ENCODE measurements at regions not wholly inside any gene's neighbourhood (a gene's known extent, or its start where the extent isn't known, plus 50 kb on each side); places are given as distances from the start of the nearest gene placed in this dataset.
A peak's percentile ranks its signal among the peaks of the same experiment; 100 is the strongest.

DNA sequence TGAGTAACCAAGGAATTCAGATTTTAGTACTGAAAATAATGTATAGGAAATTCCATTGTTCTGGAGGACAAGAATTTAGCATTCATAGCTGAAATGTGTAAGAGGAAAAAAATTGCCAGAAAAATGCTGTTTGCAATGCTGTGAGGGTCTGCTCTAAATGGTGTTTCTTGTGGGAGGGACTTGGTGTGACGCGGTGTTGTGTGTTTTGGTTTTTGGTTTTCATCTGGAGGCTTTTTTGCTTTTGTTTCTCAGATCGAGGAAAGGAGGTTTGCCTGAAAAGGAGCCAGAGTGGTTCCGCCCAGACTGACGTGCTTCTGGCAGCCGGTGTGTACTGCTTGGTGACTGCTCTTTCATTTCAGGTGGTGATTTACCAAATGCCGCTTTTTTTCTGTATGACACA lies 211.8 kb upstream of the HMGA2 start:
- no peaks in the 10 kb centered on the region for H4K20me1 ChIP-seq (ENCODE audit: low read length)

DNA sequence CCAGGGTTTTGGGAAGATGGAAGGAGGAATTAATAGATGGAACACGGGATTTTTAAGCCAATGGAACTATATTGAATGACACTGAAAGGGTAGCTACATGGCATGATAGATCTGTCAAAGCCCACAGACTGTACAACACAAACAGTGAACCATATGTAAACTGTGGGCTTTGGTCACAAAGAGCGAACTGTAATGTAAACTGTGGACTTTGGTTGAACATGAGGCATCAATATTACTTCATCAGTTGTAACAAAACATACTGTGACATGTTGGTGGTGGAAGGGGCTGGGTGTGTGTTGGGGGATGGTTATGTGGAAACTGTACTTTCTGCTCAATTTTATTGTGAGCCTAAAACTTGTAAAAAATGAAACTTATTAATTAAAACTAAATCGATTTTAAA lies 210.6 kb upstream of the HMGA2 start:
- BruUV-seq (replicated peaks): no TSS peak
- intact Hi-C loops (cut with micrococcal nuclease): no loop called here
- Histone ChIP-seq H3K4me2 (ENCODE audit: low read length) (no peak overlapping the region), H3F3A (ENCODE audit: low read length, unreplicated experiment) (peaks cover under 1% of the 10 kb centered on the region), H3K79me2 (ENCODE audit: low read length) (peaks cover 10% of the 10 kb centered on the region; the same call in 1 of the 2 replicates), H4K20me1 (ENCODE audit: low read length) (no peaks in the 10 kb centered on the region), H3K27me3 (ENCODE audit: low read length) (no peaks in the 10 kb centered on the region), H3K27ac (ENCODE audit: low read length) (no peak overlapping the region), H3K9me3 (ENCODE audit: low read length) (no peaks in the 10 kb centered on the region), H2AFZ (ENCODE audit: low read length) (no peak overlapping the region), H3K9ac (ENCODE audit: low read length) (no peak overlapping the region), H3K9me2 (replicated peaks; ENCODE audit: low read length) (no peaks in the 10 kb centered on the region), H3K4me1 (ENCODE audit: insufficient read depth, low read length) (peaks cover 31% of the 10 kb centered on the region), H3K4me3 (ENCODE audit: low read length) (no peak overlapping the region), H3K36me3 (ENCODE audit: low read depth, low read length) (no peaks in the 10 kb centered on the region)
- TF ChIP-seq EZH2phosphoT487 (IDR thresholded peaks at IDR 0.05; ENCODE audit: borderline replicate concordance, low read length) (no peak), EZH2 (IDR thresholded peaks at IDR 0.05; ENCODE audit: low read length, unreplicated experiment) (no peak)
- TF ChIP-seq, protein P1, sequence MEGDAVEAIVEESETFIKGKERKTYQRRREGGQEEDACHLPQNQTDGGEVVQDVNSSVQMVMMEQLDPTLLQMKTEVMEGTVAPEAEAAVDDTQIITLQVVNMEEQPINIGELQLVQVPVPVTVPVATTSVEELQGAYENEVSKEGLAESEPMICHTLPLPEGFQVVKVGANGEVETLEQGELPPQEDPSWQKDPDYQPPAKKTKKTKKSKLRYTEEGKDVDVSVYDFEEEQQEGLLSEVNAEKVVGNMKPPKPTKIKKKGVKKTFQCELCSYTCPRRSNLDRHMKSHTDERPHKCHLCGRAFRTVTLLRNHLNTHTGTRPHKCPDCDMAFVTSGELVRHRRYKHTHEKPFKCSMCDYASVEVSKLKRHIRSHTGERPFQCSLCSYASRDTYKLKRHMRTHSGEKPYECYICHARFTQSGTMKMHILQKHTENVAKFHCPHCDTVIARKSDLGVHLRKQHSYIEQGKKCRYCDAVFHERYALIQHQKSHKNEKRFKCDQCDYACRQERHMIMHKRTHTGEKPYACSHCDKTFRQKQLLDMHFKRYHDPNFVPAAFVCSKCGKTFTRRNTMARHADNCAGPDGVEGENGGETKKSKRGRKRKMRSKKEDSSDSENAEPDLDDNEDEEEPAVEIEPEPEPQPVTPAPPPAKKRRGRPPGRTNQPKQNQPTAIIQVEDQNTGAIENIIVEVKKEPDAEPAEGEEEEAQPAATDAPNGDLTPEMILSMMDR (conservative IDR thresholded peaks at IDR 0.05; ENCODE audit: low read depth, low read length): no peak
- no peak for DNase-seq
- ChIA-PET POLR2A (ENCODE audit: unreplicated experiment) (no interaction called here), CTCF (no interaction called here)
- no peak for ATAC-seq

More for the DNA sequence above, 211.8 kb upstream of the HMGA2 start:
- Histone ChIP-seq H3K4me2 (ENCODE audit: low read length) (no peak overlapping the region), H3K4me3 (ENCODE audit: low read length) (no peak overlapping the region), H2AFZ (ENCODE audit: low read length) (no peak overlapping the region), H3K9me3 (ENCODE audit: low read length) (no peaks in the 10 kb centered on the region), H3F3A (ENCODE audit: low read length, unreplicated experiment) (peaks cover 12% of the 10 kb centered on the region), H3K27me3 (ENCODE audit: low read length) (no peaks in the 10 kb centered on the region), H3K4me1 (ENCODE audit: insufficient read depth, low read length) (peaks cover 43% of the 10 kb centered on the region), H3K36me3 (ENCODE audit: low read depth, low read length) (no peaks in the 10 kb centered on the region), H3K79me2 (ENCODE audit: low read length) (peaks cover 10% of the 10 kb centered on the region; the same call in 1 of the 2 replicates), H3K9me2 (replicated peaks; ENCODE audit: low read length) (no peaks in the 10 kb centered on the region), H3K27ac (ENCODE audit: low read length) (no peak overlapping the region), H3K9ac (ENCODE audit: low read length) (no peak overlapping the region)
- ATAC-seq (no peak), DNase-seq (no peak)
- BruUV-seq (replicated peaks): no TSS peak
- intact Hi-C loops (cut with micrococcal nuclease): no loop called here
- ChIA-PET POLR2A (ENCODE audit: unreplicated experiment) (interaction anchor here (1.1 kb wide), 1 partner anchor 22 kb away, joined by 7 read pairs; no protein-coding TSS in a partner anchor), CTCF (no interaction called here)
- TF ChIP-seq, protein P1 (conservative IDR thresholded peaks at IDR 0.05; ENCODE audit: low read depth, low read length): no peak
- TF ChIP-seq EZH2phosphoT487 (IDR thresholded peaks at IDR 0.05; ENCODE audit: borderline replicate concordance, low read length) (no peak), EZH2 (IDR thresholded peaks at IDR 0.05; ENCODE audit: low read length, unreplicated experiment) (no peak)

DNA sequence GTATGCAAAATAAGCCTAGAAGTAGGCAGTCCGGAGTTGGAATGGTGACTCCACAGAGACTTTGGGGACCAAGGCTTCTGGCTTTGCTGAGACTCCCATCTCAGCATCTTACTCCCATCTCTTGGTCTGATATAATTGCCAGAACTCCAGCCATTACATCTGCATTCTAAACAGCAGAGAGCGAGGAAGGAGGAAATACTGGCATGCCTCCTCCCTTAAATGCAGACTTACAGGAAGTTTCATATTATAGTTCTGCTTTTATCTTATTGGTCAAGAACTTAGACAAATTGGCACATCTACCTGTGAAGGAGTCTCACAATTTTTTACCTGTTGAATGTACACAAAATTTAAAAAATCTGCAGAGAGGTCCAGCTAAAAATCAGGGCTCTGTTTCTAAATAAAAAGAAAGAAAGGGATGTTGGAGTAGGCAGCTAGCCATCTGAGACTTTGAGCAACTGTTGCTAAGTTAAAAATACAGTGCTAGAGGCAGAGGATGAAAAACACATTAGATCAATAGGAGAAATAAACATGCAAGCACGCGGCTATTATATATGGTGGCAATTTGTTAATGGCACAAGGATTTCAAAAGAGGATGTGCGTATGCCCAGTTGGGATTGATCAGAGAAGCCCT lies 209.9 kb upstream of the HMGA2 start:
- no TSS peak for BruUV-seq (replicated peaks)
- no peak overlapping the region for H2AFZ ChIP-seq (ENCODE audit: low read length)
- H3K36me3 ChIP-seq (ENCODE audit: low read depth, low read length): no peaks in the 10 kb centered on the region
- ATAC-seq: no peak
- no peaks in the 10 kb centered on the region for H3F3A ChIP-seq (ENCODE audit: low read length, unreplicated experiment)
- no peak for TF ChIP-seq EZH2 (IDR thresholded peaks at IDR 0.05; ENCODE audit: low read length, unreplicated experiment)
- TF ChIP-seq, protein P1 (conservative IDR thresholded peaks at IDR 0.05; ENCODE audit: low read depth, low read length): no peak
- no peak for TF ChIP-seq EZH2phosphoT487 (IDR thresholded peaks at IDR 0.05; ENCODE audit: borderline replicate concordance, low read length)
- intact Hi-C loops (cut with micrococcal nuclease): no loop called here
- no peaks in the 10 kb centered on the region for H3K9me3 ChIP-seq (ENCODE audit: low read length)
- H3K4me1 ChIP-seq (ENCODE audit: insufficient read depth, low read length): peaks cover 25% of the 10 kb centered on the region
- H4K20me1 ChIP-seq (ENCODE audit: low read length): no peaks in the 10 kb centered on the region
- H3K27ac ChIP-seq (ENCODE audit: low read length): peak overlapping the region; percentile 25
- no peak overlapping the region for H3K4me2 ChIP-seq (ENCODE audit: low read length)
- DNase-seq: no peak
- H3K9ac ChIP-seq (ENCODE audit: low read length): no peak overlapping the region
- CTCF ChIA-PET: no interaction called here
- H3K4me3 ChIP-seq (ENCODE audit: low read length): no peak overlapping the region
- peaks cover 10% of the 10 kb centered on the region; the same call in 1 of the 2 replicates for H3K79me2 ChIP-seq (ENCODE audit: low read length)
- H3K9me2 ChIP-seq (replicated peaks; ENCODE audit: low read length): no peaks in the 10 kb centered on the region
- no peaks in the 10 kb centered on the region for H3K27me3 ChIP-seq (ENCODE audit: low read length)
- POLR2A ChIA-PET (ENCODE audit: unreplicated experiment): no interaction called here
